ENCODE measurements at regions not wholly inside any gene's neighbourhood (a gene's known extent, or its start where the extent isn't known, plus 50 kb on each side); places are given as distances from the start of the nearest gene placed in this dataset.
"Not testable (repeated sequence)": the region's sequence is repeated elsewhere in the genome, so short reads cannot be mapped to it uniquely, and the experiment has no call there.

DNA sequence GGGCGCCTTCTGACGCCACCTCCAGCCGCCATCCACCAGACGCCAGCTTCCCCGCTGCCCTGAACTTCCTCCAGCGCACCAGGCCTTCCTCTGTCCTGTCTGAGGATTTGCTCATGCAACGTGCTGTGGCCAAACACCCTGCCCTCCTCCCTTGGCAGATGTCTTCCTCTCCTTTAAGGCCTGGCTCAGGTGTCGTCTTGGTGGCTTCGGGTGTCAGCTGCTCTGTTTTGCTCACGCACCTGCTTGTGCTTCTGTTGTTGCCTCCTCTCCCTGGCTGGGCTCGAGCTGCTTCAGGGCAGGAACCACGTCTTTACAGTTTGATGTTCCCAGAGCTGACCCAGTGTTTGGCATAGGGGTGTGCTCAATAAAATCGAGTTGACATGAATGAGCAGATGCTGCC lies 87.7 kb upstream of the PZP start:
- H3K79me2 ChIP-seq (ENCODE audit: insufficient read depth, low read length); H3K9me2 ChIP-seq (replicated peaks; ENCODE audit: low read depth, low read length); H3K36me3 ChIP-seq (ENCODE audit: insufficient read depth, low read length); H3K4me3 ChIP-seq (ENCODE audit: low read length, poor library complexity, severe bottlenecking); H3K9me3 ChIP-seq (ENCODE audit: insufficient read depth, low read depth, low read length); H2AFZ ChIP-seq (ENCODE audit: low read length); H3K4me1 ChIP-seq (ENCODE audit: insufficient read depth, low read length, poor library complexity, severe bottlenecking); H3K9ac ChIP-seq (ENCODE audit: low read depth, low read length, poor library complexity, severe bottlenecking); H3K4me2 ChIP-seq (ENCODE audit: low read depth, low read length, poor library complexity, severe bottlenecking); H3F3A ChIP-seq (ENCODE audit: low read depth); H4K20me1 ChIP-seq (ENCODE audit: insufficient read depth, low read length, poor library complexity, severe bottlenecking); H3K27me3 ChIP-seq (ENCODE audit: insufficient read depth, low read length, poor library complexity, severe bottlenecking): not testable (repeated sequence)

DNA sequence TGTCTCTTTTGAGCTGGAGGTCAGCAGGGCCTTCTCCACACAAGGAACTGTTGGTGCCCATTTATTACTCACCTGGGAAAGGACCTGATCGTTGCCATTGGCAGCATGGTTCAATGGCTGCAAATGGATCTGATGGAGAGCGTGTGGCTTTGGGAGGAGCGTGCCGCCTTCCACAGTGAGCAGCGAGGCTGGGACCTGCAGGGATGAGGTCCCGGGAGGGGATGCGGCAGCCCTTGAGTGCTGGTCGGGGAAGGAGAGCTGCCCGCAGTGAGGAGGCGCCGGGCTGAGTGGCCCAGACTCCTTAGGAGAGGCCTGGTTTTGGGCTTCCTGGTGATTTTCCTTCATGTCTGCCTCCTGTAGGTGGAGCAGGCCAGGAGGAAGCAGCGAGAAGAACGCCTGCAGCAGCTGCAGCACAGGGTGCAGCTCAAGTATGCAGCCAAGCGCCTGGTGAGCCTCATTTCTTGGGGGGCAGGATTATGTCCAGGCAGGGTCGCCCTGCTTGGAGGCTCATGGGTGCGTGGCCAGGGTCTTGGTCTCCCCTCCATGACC lies 86.0 kb upstream of the PZP start:
- H3F3A ChIP-seq (ENCODE audit: low read depth); H3K79me2 ChIP-seq (ENCODE audit: insufficient read depth, low read length); H3K4me2 ChIP-seq (ENCODE audit: low read depth, low read length, poor library complexity, severe bottlenecking); H3K4me1 ChIP-seq (ENCODE audit: insufficient read depth, low read length, poor library complexity, severe bottlenecking); H3K27me3 ChIP-seq (ENCODE audit: insufficient read depth, low read length, poor library complexity, severe bottlenecking); H3K9me2 ChIP-seq (replicated peaks; ENCODE audit: low read depth, low read length); H3K36me3 ChIP-seq (ENCODE audit: insufficient read depth, low read length); H3K9ac ChIP-seq (ENCODE audit: low read depth, low read length, poor library complexity, severe bottlenecking); H4K20me1 ChIP-seq (ENCODE audit: insufficient read depth, low read length, poor library complexity, severe bottlenecking); H2AFZ ChIP-seq (ENCODE audit: low read length); H3K9me3 ChIP-seq (ENCODE audit: insufficient read depth, low read depth, low read length); H3K4me3 ChIP-seq (ENCODE audit: low read length, poor library complexity, severe bottlenecking): not testable (repeated sequence)

DNA sequence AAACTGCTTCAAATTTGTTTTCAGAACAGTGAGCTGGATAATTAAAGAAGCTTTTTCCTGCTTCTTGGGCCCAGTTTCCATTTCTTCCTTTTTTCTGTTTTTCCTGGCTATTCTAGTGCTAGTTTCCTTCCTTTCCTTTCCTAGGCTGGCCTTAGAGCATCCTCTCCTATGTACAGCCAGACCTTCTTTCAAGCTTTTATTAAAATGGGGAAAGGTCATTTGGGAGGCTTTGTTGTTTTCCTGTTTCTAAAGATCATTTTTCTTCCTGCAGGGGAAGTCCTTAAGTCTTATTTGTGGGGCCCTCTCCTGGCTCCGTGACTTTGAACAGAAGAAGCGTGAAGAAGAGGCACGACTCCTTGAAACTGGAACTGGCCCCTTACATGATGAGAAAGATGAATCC lies 85.2 kb upstream of the PZP start:
- not testable (repeated sequence) for H3K27me3 ChIP-seq (ENCODE audit: insufficient read depth, low read length, poor library complexity, severe bottlenecking); H3K9me3 ChIP-seq (ENCODE audit: insufficient read depth, low read depth, low read length); H3K4me3 ChIP-seq (ENCODE audit: low read length, poor library complexity, severe bottlenecking); H3K36me3 ChIP-seq (ENCODE audit: insufficient read depth, low read length); H2AFZ ChIP-seq (ENCODE audit: low read length); H3K79me2 ChIP-seq (ENCODE audit: insufficient read depth, low read length); H3K4me1 ChIP-seq (ENCODE audit: insufficient read depth, low read length, poor library complexity, severe bottlenecking); H4K20me1 ChIP-seq (ENCODE audit: insufficient read depth, low read length, poor library complexity, severe bottlenecking); H3K9me2 ChIP-seq (replicated peaks; ENCODE audit: low read depth, low read length); H3K4me2 ChIP-seq (ENCODE audit: low read depth, low read length, poor library complexity, severe bottlenecking); H3F3A ChIP-seq (ENCODE audit: low read depth); H3K9ac ChIP-seq (ENCODE audit: low read depth, low read length, poor library complexity, severe bottlenecking)

DNA sequence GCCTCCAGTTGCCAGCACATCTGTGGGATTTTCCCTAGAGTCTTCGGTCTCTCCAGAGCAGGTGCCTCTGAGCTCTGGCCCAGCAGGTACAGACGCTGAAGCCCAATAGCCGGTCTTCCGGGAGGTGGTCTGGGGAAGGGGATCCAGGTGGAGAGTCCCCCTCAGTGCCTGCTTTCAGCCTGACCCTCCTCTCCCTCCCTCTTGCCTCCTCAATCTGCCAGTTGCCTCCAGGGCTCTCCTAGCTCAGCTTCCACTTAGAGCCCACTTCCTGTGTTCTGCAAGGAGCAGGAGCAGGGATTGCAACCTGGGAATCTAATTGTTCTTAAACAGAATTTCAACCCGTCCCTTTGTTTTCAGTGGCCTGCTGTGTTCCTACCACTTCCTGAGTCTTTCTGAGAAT lies 81.8 kb upstream of the PZP start:
- H2AFZ ChIP-seq (ENCODE audit: low read length); H3K9me2 ChIP-seq (replicated peaks; ENCODE audit: low read depth, low read length); H3F3A ChIP-seq (ENCODE audit: low read depth); H3K27me3 ChIP-seq (ENCODE audit: insufficient read depth, low read length, poor library complexity, severe bottlenecking); H3K9ac ChIP-seq (ENCODE audit: low read depth, low read length, poor library complexity, severe bottlenecking); H3K79me2 ChIP-seq (ENCODE audit: insufficient read depth, low read length); H3K9me3 ChIP-seq (ENCODE audit: insufficient read depth, low read depth, low read length); H3K4me1 ChIP-seq (ENCODE audit: insufficient read depth, low read length, poor library complexity, severe bottlenecking); H4K20me1 ChIP-seq (ENCODE audit: insufficient read depth, low read length, poor library complexity, severe bottlenecking); H3K4me3 ChIP-seq (ENCODE audit: low read length, poor library complexity, severe bottlenecking); H3K4me2 ChIP-seq (ENCODE audit: low read depth, low read length, poor library complexity, severe bottlenecking); H3K36me3 ChIP-seq (ENCODE audit: insufficient read depth, low read length): not testable (repeated sequence)

DNA sequence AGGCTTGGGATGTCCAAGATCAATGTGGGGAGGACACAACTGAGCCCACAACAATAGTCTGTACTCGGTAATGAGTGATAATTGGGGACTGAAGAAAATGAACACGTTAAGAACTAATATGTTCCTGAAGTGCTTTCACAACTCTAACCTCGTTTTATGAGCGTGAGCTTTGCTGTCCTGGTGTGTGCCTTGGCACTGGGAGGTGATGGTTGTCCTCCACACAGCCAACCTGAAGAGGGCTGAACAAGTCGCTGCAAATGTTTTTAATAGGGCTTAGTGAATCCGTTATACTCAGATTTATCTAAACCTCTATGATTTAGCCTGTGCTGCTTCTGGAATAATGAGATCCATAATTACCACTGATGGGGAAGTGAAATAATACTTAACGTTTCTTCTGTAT lies 76.5 kb upstream of the PZP start:
- H3K9me2 ChIP-seq (replicated peaks; ENCODE audit: low read depth, low read length); H3F3A ChIP-seq (ENCODE audit: low read depth); H4K20me1 ChIP-seq (ENCODE audit: insufficient read depth, low read length, poor library complexity, severe bottlenecking); H3K27me3 ChIP-seq (ENCODE audit: insufficient read depth, low read length, poor library complexity, severe bottlenecking); H3K36me3 ChIP-seq (ENCODE audit: insufficient read depth, low read length); H2AFZ ChIP-seq (ENCODE audit: low read length); H3K9me3 ChIP-seq (ENCODE audit: insufficient read depth, low read depth, low read length); H3K79me2 ChIP-seq (ENCODE audit: insufficient read depth, low read length): not testable (repeated sequence)
- peak overlapping the region; percentile 68 for H3K4me2 ChIP-seq (ENCODE audit: low read depth, low read length, poor library complexity, severe bottlenecking)
- peaks cover 13% of the 10 kb centered on the region for H3K4me1 ChIP-seq (ENCODE audit: insufficient read depth, low read length, poor library complexity, severe bottlenecking)
- H3K4me3 ChIP-seq (ENCODE audit: low read length, poor library complexity, severe bottlenecking), result peak overlapping the region; percentile 75
- peak overlapping the region; percentile 77 for H3K9ac ChIP-seq (ENCODE audit: low read depth, low read length, poor library complexity, severe bottlenecking)

DNA sequence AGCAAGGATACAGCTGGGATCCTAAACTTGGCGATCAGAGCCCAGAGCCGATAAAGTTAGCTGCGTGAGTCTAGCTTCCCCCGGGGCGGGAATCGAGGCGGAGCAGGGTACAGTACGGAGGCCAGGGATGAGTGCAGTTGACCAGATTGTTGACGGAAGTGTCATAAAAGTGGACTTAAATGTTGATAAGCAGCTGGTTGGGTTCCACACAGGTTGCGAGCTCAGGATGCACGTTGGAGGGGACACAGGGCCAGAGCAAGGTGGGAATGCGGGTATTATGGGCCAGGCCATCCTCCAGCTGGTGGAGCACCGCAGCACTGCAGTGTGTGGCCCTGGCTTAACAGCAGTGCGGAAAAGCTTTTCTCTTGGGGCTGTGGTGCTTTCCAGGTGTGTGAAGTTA lies 76.0 kb upstream of the PZP start:
- not testable (repeated sequence) for H3K27me3 ChIP-seq (ENCODE audit: insufficient read depth, low read length, poor library complexity, severe bottlenecking); H3K36me3 ChIP-seq (ENCODE audit: insufficient read depth, low read length); H3F3A ChIP-seq (ENCODE audit: low read depth); H3K79me2 ChIP-seq (ENCODE audit: insufficient read depth, low read length); H3K9me3 ChIP-seq (ENCODE audit: insufficient read depth, low read depth, low read length); H3K9me2 ChIP-seq (replicated peaks; ENCODE audit: low read depth, low read length); H4K20me1 ChIP-seq (ENCODE audit: insufficient read depth, low read length, poor library complexity, severe bottlenecking); H2AFZ ChIP-seq (ENCODE audit: low read length)
- Histone ChIP-seq H3K4me3 (ENCODE audit: low read length, poor library complexity, severe bottlenecking) (peak overlapping the region; percentile 75), H3K4me1 (ENCODE audit: insufficient read depth, low read length, poor library complexity, severe bottlenecking) (peaks cover 13% of the 10 kb centered on the region), H3K4me2 (ENCODE audit: low read depth, low read length, poor library complexity, severe bottlenecking) (peak overlapping the region; percentile 68), H3K9ac (ENCODE audit: low read depth, low read length, poor library complexity, severe bottlenecking) (peak overlapping the region; percentile 77)

DNA sequence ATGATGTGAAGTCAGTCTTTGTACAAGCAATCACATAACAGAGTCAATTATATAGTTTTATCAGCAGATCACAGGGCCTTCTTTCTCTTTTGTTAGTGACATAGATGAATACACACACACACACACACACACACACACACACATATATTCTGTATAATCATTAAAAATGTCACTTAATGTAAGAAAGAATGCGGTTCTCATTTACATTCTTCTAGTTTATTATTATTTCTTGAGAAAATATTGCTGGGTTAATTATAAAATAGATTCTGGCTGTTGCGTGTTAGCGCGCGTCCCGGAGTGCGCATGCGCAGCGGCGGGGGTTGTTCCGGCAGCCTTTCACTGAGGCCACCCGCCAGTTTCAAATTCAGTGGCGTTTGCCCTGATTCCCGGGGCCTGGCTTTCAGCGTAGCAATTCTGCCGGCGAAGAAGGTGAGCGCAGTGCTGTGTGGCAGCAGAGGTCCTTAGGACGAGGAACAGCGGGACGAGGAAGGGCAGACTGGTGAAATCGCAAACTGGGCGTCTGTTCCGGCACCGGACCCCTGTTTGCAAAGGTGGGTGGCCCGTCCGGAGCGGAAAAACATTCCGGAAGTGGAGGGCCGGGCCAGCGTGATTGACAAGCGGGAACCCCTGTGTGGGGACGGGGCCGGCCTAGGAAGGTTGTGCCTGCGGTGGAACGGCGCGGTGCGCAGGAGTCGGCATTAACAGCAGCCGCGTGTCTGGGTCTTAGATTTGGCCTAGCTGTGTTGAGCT lies 75.3 kb upstream of the PZP start:
- H4K20me1 ChIP-seq (ENCODE audit: insufficient read depth, low read length, poor library complexity, severe bottlenecking), result not testable (repeated sequence)
- peak overlapping the region; percentile 77 for H3K9ac ChIP-seq (ENCODE audit: low read depth, low read length, poor library complexity, severe bottlenecking)

More for the DNA sequence above, 75.3 kb upstream of the PZP start:
- Histone ChIP-seq H3K4me1 (ENCODE audit: insufficient read depth, low read length, poor library complexity, severe bottlenecking) (peaks cover 13% of the 10 kb centered on the region), H2AFZ (ENCODE audit: low read length) (peak overlapping the region; percentile 84), H3K4me2 (ENCODE audit: low read depth, low read length, poor library complexity, severe bottlenecking) (peak overlapping the region; percentile 72), H3K4me3 (ENCODE audit: low read length, poor library complexity, severe bottlenecking) (peak overlapping the region; percentile 75)
- H3K36me3 ChIP-seq (ENCODE audit: insufficient read depth, low read length); H3K9me2 ChIP-seq (replicated peaks; ENCODE audit: low read depth, low read length); H3K9me3 ChIP-seq (ENCODE audit: insufficient read depth, low read depth, low read length); H3F3A ChIP-seq (ENCODE audit: low read depth); H3K27me3 ChIP-seq (ENCODE audit: insufficient read depth, low read length, poor library complexity, severe bottlenecking); H3K79me2 ChIP-seq (ENCODE audit: insufficient read depth, low read length): not testable (repeated sequence)

Data from Loucy (cell line).